Mesenchymal stem cell (in vitro differentiated cells and primary cell): ENCODE measurements at regions not wholly inside any gene's neighbourhood (a gene's known extent, or its start where the extent isn't known, plus 50 kb on each side); places are given as distances from the start of the nearest gene placed in this dataset.

Experiments
- DNase-seq: peaks from one replicate; pipeline ENCODE4 v3.0.0-alpha.2; 2013
- H2AFZ ChIP-seq: one replicate; pipeline ENCODE4 v1.6.1; 2013; ENCODE audit warnings: low read depth, mild to moderate bottlenecking, control low read depth, inconsistent platforms, low read length, moderate library complexity
- H2AK5ac ChIP-seq: 2 replicates; pipeline ENCODE4 v1.6.1; 2013; ENCODE audit warnings: low read length, moderate library complexity, mild to moderate bottlenecking, inconsistent platforms; ENCODE audit not compliant: severe bottlenecking
- H2BK120ac ChIP-seq: one replicate; pipeline ENCODE4 v1.6.1; 2013; ENCODE audit warnings: low read depth, mild to moderate bottlenecking, inconsistent platforms, low read length, moderate library complexity
- H2BK12ac ChIP-seq, 2 experiments: one replicate each; pipeline ENCODE4 v1.6.1; 2013; ENCODE audit warnings: inconsistent platforms in 2 of 2, low read length in 2 of 2, mild to moderate bottlenecking in 2 of 2, moderate library complexity in 2 of 2, control low read depth in 1 of 2
- H2BK15ac ChIP-seq: one replicate; pipeline ENCODE4 v1.6.1; 2013; ENCODE audit warnings: mild to moderate bottlenecking, low read depth, inconsistent platforms; ENCODE audit not compliant: poor library complexity, severe bottlenecking
- H2BK5ac ChIP-seq: 2 replicates; pipeline ENCODE4 v1.6.1; 2013; ENCODE audit warnings: low read depth, mild to moderate bottlenecking, low read length, control low read depth, inconsistent platforms; ENCODE audit not compliant: poor library complexity, severe bottlenecking
- H3K14ac ChIP-seq, 2 experiments: one replicate each; pipeline ENCODE4 v1.6.1; 2013; ENCODE audit warnings: inconsistent platforms in 2 of 2, low read length in 2 of 2, control low read depth in 1 of 2, mild to moderate bottlenecking in 1 of 2, moderate library complexity in 1 of 2
- H3K18ac ChIP-seq, 2 experiments: one replicate each; pipeline ENCODE4 v1.6.1; 2013; ENCODE audit warnings: inconsistent platforms in 2 of 2, low read length in 2 of 2, control low read depth in 1 of 2, low read depth in 1 of 2, mild to moderate bottlenecking in 1 of 2
- H3K23ac ChIP-seq, 2 experiments: one replicate each; pipeline ENCODE4 v1.6.1; 2013; ENCODE audit warnings: inconsistent platforms in 2 of 2, low read length in 2 of 2, mild to moderate bottlenecking in 2 of 2, moderate library complexity in 2 of 2, control low read depth in 1 of 2
- H3K27ac ChIP-seq: 2 replicates; pipeline ENCODE4 v1.5.1; 2013; ENCODE audit warnings: mild to moderate bottlenecking, moderate library complexity, low read length, control low read depth, inconsistent platforms; ENCODE audit not compliant: poor library complexity, severe bottlenecking
- H3K27me3 ChIP-seq, 2 experiments: 2 replicates each; pipeline versions ENCODE4 v1.6.1 to v1.7.0; 2013; ENCODE audit warnings: low read length in 2 of 2, mild to moderate bottlenecking in 2 of 2, moderate library complexity in 2 of 2, control low read depth in 1 of 2, inconsistent platforms in 1 of 2; ENCODE audit not compliant: control insufficient read depth in 1 of 2, insufficient read depth in 1 of 2
- H3K36me3 ChIP-seq, 2 experiments: 2 replicates each; pipeline versions ENCODE4 v1.6.1 to v1.7.0; 2013; ENCODE audit warnings: low read length in 2 of 2, control low read depth in 1 of 2, inconsistent platforms in 1 of 2, low read depth in 1 of 2, mild to moderate bottlenecking in 1 of 2; ENCODE audit not compliant: insufficient read depth in 2 of 2, control insufficient read depth in 1 of 2
- H3K4ac ChIP-seq, 2 experiments: one replicate each; pipeline ENCODE4 v1.6.1; 2013; ENCODE audit warnings: inconsistent platforms in 2 of 2, low read length in 2 of 2, mild to moderate bottlenecking in 2 of 2, moderate library complexity in 2 of 2, control low read depth in 1 of 2, low read depth in 1 of 2
- H3K4me1 ChIP-seq: 2 replicates; pipeline ENCODE4 v1.6.1; 2013; ENCODE audit warnings: low read depth, low read length, control low read depth; ENCODE audit not compliant: control insufficient read depth, insufficient read depth
- H3K4me2 ChIP-seq: 2 replicates; pipeline ENCODE4 v1.6.1; 2013; ENCODE audit warnings: low read length, mild to moderate bottlenecking, inconsistent platforms; ENCODE audit not compliant: poor library complexity, severe bottlenecking
- H3K4me3 ChIP-seq, 2 experiments: 2 replicates each; pipeline versions ENCODE4 v1.5.1 to v1.7.0; 2013; ENCODE audit warnings: low read length in 2 of 2, mild to moderate bottlenecking in 2 of 2, control low read depth in 1 of 2, low read depth in 1 of 2; ENCODE audit not compliant: insufficient read depth in 1 of 2
- H3K79me1 ChIP-seq: replicated peaks from 2 replicates; pipeline ENCODE4 v1.6.1; 2013; ENCODE audit warnings: mild to moderate bottlenecking, control low read depth, low read length, inconsistent platforms; ENCODE audit not compliant: poor library complexity, severe bottlenecking
- H3K9ac ChIP-seq: 2 replicates; pipeline ENCODE4 v1.7.0; 2013; ENCODE audit warnings: mild to moderate bottlenecking, low read length, moderate library complexity
- H3K9me3 ChIP-seq: 2 replicates; pipeline ENCODE4 v1.7.0; 2013; ENCODE audit warnings: mild to moderate bottlenecking, low read length; ENCODE audit not compliant: control insufficient read depth
- H4K8ac ChIP-seq: one replicate; pipeline ENCODE4 v1.6.1; 2013; ENCODE audit warnings: inconsistent platforms, mild to moderate bottlenecking, low read length, moderate library complexity
- H4K91ac ChIP-seq: one replicate; pipeline ENCODE4 v1.6.1; 2013; ENCODE audit warnings: mild to moderate bottlenecking, low read length, inconsistent platforms
- WGBS: methylation state at CpG from one replicate; pipeline ENCODE4 v1.1.7; 2013; ENCODE audit warnings: mixed read lengths; 5-methylcytosine and 5-hydroxymethylcytosine counted together

- H3K27me3 ChIP-seq, result no peaks in the 10 kb centered on the region
- H3K27ac ChIP-seq, result no peak overlapping the region
- 19% methylated on average over 3 of the region's 5 CpGs for WGBS
Measured at GRCh38 chr7:79709574-79710409, 256.3 kb upstream of the MAGI2 start.

GRCh38 chr7:79702116-79702515 is 248.6 kb upstream of the MAGI2 start:
- Histone ChIP-seq H3K18ac (no peak overlapping the region), H3K9ac (no peak overlapping the region), H3K4me1 (no peaks in the 10 kb centered on the region), H4K91ac (no peak overlapping the region), H2AK5ac (no peak overlapping the region), H2BK5ac (no peak overlapping the region), H3K27me3 (no peaks in the 10 kb centered on the region), H3K14ac (no peak overlapping the region), H3K4ac (no peak overlapping the region), H2AFZ (no peak overlapping the region), H3K36me3 (no peaks in the 10 kb centered on the region), H2BK15ac (no peak overlapping the region), H3K9me3 (no peaks in the 10 kb centered on the region), H2BK12ac (no peak overlapping the region), H2BK120ac (no peak overlapping the region), H4K8ac (no peak overlapping the region), H3K23ac (no peak overlapping the region), H3K79me1 (no peaks in the 10 kb centered on the region), H3K27ac (no peak overlapping the region), H3K4me2 (no peak overlapping the region), H3K4me3 (no peak overlapping the region)
- WGBS, result 100% methylated on average over 1 of the region's 1 CpG
- DNase-seq, result no peak

More at GRCh38 chr7:79709574-79710409, 256.3 kb upstream of the MAGI2 start:
- Histone ChIP-seq H3K4me1 (no peaks in the 10 kb centered on the region), H2AK5ac (no peak overlapping the region), H3K18ac (no peak overlapping the region), H3K79me1 (no peaks in the 10 kb centered on the region), H3K4me3 (no peak overlapping the region), H3K4me2 (no peak overlapping the region), H3K23ac (no peak overlapping the region), H4K8ac (no peak overlapping the region), H3K4ac (no peak overlapping the region), H2BK120ac (no peak overlapping the region), H2BK12ac (no peak overlapping the region), H3K9ac (no peak overlapping the region), H2AFZ (no peak overlapping the region), H3K14ac (no peak overlapping the region), H2BK15ac (no peak overlapping the region), H3K9me3 (no peaks in the 10 kb centered on the region), H4K91ac (no peak overlapping the region), H2BK5ac (no peak overlapping the region), H3K36me3 (no peaks in the 10 kb centered on the region)
- peak; percentile 9 for DNase-seq

DNA sequence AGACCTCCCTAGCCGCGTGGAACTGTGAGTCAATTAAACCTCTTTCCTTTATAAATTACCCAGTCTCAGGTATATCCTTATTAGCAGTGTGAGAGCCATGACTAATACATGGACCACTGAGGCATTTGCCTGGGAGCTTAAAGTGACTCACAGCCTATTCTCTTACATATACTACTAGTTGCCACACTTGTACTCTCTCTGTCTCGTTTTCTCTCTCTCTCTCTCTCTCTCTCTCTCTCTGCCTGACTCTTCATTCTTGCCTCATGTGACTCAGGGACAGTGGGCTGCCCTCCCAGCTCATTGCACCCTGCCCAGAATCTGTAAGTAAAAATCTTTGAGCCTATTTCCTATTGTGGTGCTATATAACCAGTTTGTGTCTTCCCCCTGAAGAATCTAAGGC is 238.5 kb upstream of the MAGI2 start:
- Histone ChIP-seq H2BK5ac (no peak overlapping the region), H3K4ac (no peak overlapping the region), H3K4me2 (no peak overlapping the region), H3K23ac (no peak overlapping the region), H3K27me3 (no peaks in the 10 kb centered on the region), H4K91ac (no peak overlapping the region), H3K4me1 (no peaks in the 10 kb centered on the region), H3K14ac (no peak overlapping the region), H3K79me1 (no peaks in the 10 kb centered on the region), H3K18ac (no peak overlapping the region), H2AFZ (no peak overlapping the region), H2BK12ac (no peak overlapping the region), H3K4me3 (no peak overlapping the region), H2BK120ac (no peak overlapping the region), H3K27ac (no peak overlapping the region), H3K9ac (no peak overlapping the region), H3K36me3 (no peaks in the 10 kb centered on the region), H2BK15ac (no peak overlapping the region), H4K8ac (no peak overlapping the region), H2AK5ac (no peak overlapping the region), H3K9me3 (no peaks in the 10 kb centered on the region)
- WGBS, result 64% methylated on average over 3 of the region's 3 CpGs
- DNase-seq, result peak; percentile 82

GRCh38 chr7:79691074-79691473 is 237.6 kb upstream of the MAGI2 start:
- Histone ChIP-seq H2AK5ac (no peak overlapping the region), H3K23ac (no peak overlapping the region), H3K18ac (no peak overlapping the region), H4K91ac (no peak overlapping the region), H3K4me2 (no peak overlapping the region), H3K79me1 (no peaks in the 10 kb centered on the region), H2BK15ac (no peak overlapping the region), H4K8ac (no peak overlapping the region), H3K9me3 (no peaks in the 10 kb centered on the region), H3K14ac (no peak overlapping the region), H3K4me1 (no peaks in the 10 kb centered on the region), H3K9ac (no peak overlapping the region), H3K36me3 (no peaks in the 10 kb centered on the region), H2AFZ (no peak overlapping the region), H2BK12ac (no peak overlapping the region), H3K27me3 (no peaks in the 10 kb centered on the region), H2BK5ac (no peak overlapping the region), H3K4ac (no peak overlapping the region), H2BK120ac (no peak overlapping the region), H3K27ac (no peak overlapping the region), H3K4me3 (no peak overlapping the region)
- 100% methylated on average over 1 of the region's 2 CpGs for WGBS
- no peak for DNase-seq
